ENCODE measurements at regions not wholly inside any gene's neighbourhood (a gene's known extent, or its start where the extent isn't known, plus 50 kb on each side); places are given as distances from the start of the nearest gene placed in this dataset.

DNA sequence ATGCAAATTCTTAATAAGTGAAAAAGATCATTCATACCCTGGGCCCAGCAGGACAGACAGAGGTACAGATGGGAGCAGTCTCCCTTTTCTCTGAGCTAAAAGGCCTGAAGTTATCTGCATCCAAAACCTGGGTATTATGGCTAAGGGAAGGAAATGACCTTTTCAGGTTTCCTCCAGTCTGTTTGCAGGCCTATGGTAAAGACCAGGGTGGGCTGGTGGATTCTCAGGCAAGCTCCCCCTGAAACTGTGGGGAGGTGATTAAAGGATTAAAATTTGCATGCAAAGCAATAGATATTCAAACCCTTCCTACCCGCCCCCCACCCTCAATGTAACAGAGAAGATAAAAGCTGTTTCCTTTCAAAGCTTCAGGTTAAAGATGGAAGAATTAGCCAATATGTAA, 471.8 kb upstream of the RUNX1 start:
- TF ChIP-seq GATA2 (IDR thresholded peaks at IDR 0.05; ENCODE audit: low read depth, low read length) (no peak), GATA3 (IDR thresholded peaks at IDR 0.05; ENCODE audit: low read depth, low read length) (no peak)

DNA sequence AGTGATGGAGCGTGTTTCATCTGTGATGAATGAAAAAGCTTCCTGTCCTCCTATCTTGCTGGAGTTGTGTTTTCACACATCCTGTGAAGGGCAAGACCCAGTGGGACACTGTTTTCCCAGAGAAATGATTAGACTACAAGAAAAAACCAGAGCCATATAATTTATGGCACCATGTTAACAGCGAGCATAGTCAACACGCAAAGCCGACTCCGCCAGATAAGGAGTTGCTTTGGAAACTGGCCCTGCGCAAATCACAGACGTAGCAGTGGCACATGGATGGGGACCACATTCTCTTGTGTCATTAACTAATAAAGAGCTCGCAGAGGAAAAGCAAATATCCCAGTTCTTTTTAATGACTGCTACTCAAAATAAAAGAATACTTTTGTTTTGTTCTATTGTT, 471.2 kb upstream of the RUNX1 start:
- no peak for TF ChIP-seq GATA3 (IDR thresholded peaks at IDR 0.05; ENCODE audit: low read depth, low read length)
- no peak for TF ChIP-seq GATA2 (IDR thresholded peaks at IDR 0.05; ENCODE audit: low read depth, low read length)

DNA sequence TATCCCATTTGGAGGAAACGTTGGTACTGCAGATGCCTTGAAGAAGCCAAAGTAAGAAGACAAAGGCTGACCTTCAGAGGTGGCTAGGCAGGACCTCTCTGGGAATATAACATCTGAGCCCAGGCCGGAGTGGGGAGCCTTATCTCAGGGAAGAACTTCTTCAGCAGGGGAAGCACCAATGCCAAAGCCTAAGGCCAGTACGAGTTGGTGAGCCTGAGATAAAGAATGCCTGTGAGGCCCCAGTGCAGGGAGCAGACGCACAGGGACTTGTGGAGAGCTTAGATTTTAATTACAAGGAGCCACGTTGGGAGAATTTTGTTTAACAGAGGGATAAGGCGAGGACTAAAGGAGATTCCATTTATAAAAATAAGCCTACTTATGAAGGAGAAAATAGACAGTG, 468.8 kb upstream of the RUNX1 start:
- TF ChIP-seq GATA2 (IDR thresholded peaks at IDR 0.05; ENCODE audit: low read depth, low read length) = no peak
- no peak for TF ChIP-seq GATA3 (IDR thresholded peaks at IDR 0.05; ENCODE audit: low read depth, low read length)

DNA sequence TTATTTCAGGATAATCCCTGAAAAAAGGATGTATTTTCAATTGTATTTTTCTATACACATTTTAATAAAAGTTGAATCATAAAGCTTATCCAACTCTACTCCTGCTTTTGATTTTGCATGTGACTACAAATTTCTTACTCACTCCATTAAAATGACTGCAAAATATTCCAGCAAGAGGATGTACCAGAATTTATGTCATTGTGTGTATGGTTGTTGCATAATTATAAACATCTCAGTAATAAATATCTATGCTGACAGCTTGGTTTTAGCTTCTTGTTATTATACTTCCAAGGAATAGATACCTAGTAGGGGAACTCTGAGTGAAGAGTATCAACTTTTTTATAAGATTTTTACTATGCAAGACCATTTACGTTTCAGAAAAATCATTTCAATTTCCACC, 463.2 kb upstream of the RUNX1 start:
- TF ChIP-seq GATA2 (IDR thresholded peaks at IDR 0.05; ENCODE audit: low read depth, low read length) = no peak
- TF ChIP-seq GATA3 (IDR thresholded peaks at IDR 0.05; ENCODE audit: low read depth, low read length) = no peak

DNA sequence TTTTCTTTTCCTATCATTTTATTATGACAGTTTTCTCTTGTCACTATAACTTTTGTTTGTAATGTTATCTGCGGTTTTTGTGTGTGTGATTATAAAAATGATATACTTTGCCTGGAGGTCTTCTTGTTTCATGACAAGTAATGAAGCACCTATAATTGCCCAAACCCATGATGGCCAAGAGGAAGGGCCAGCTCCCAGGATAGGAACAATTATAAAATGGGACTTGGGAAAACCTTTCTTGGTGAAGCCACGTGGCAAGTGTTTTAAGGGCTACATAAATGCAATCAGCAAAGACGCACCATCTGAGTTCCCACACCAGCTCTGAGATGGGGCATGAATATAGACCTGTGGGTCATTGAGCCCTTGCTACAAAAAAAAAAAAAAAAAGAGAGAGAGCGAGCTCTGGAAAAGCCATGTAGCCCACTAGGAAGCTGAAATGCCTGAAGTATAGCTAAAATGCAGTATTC, 462.6 kb upstream of the RUNX1 start:
- no peak for TF ChIP-seq GATA2 (IDR thresholded peaks at IDR 0.05; ENCODE audit: low read depth, low read length)

DNA sequence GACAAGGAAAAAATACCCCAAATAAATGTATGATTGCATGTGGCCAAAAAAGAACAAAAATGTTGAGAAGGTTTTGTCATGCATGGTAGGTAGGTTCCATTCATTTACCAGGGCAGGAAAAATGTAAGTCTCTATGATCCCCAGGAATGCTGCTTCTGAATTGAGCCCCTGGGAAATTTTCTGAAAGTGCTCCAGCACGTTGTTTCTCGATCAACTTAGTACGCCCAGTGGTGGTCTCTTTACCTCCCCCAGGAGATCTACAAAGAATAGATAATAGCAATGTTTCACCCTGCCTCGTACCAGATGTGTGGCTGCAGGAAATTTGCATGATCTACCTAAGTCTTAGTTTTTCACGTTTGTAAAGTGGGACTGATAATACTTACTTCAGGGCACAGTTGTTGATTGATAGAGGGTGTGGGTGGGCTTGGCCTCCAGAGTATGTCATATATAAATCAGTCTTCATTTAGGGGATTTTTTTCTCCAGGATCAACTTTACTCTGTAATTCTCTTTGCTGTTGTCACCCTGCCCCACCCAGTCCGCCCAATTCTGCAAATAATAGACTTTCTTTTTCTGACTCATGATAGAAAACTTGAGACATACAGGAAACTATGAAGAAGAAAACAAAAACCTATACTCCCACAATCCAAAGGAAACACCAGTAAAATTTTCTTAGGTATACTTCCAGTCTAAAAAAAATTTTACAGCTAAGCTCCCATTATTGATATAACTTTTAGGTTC, 462.0 kb upstream of the RUNX1 start:
- TF ChIP-seq GATA3 (IDR thresholded peaks at IDR 0.05; ENCODE audit: low read depth, low read length) (no peak), GATA2 (IDR thresholded peaks at IDR 0.05; ENCODE audit: low read depth, low read length) (no peak)

DNA sequence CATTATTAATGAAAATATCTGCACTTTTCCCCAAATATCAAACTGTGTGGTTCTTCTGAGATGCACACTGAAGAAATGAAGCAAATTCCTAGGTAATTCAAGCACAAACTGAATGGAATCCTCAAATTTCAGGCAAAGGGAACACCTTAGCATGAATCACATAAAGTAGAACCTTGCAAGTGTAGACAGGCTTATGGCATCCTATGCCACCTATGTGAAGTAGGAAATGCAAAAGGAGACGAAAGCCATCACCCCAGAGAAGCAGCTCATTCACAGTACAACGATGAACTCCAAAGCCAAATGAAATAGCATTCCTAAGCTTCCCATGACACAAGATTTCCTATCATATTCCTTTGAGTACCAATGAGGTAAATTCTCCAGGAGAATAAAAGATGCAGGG, 461.2 kb upstream of the RUNX1 start:
- TF ChIP-seq GATA3 (IDR thresholded peaks at IDR 0.05; ENCODE audit: low read depth, low read length) (no peak), GATA2 (IDR thresholded peaks at IDR 0.05; ENCODE audit: low read depth, low read length) (no peak)

DNA sequence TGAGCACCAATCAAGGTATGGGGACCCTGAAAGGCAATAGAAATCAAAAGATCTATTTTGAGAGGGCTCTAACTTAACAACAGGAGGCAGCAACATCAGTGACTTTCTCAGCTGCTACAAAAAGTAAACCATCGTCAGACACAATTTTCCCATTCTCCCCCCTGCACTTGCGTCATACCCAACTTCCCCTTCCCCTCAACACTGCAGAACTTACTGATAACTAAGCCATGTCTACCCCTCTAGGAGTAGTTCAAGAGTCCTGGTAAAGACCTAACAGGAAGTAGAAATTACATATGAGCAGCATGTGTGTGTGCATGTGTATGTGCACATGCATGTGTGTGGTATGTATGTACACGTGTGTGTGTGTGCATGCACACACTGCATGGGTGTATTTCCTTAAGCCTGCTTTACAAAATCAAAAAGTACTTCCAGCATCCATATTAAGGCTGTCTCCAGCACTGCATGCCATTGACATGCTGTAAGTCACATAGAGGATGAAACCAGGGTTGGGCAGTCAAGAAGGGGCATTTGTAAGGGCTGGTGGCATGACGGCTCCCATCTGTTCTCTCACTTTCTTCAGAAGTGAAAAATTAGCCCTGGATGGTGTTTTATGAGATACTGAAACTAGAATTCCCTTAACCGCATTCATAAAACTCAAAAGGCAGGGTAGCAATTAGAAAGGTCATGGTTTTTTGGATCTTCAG, 460.1 kb upstream of the RUNX1 start:
- TF ChIP-seq GATA2 (IDR thresholded peaks at IDR 0.05; ENCODE audit: low read depth, low read length) = no peak
- TF ChIP-seq GATA3 (IDR thresholded peaks at IDR 0.05; ENCODE audit: low read depth, low read length) = no peak

DNA sequence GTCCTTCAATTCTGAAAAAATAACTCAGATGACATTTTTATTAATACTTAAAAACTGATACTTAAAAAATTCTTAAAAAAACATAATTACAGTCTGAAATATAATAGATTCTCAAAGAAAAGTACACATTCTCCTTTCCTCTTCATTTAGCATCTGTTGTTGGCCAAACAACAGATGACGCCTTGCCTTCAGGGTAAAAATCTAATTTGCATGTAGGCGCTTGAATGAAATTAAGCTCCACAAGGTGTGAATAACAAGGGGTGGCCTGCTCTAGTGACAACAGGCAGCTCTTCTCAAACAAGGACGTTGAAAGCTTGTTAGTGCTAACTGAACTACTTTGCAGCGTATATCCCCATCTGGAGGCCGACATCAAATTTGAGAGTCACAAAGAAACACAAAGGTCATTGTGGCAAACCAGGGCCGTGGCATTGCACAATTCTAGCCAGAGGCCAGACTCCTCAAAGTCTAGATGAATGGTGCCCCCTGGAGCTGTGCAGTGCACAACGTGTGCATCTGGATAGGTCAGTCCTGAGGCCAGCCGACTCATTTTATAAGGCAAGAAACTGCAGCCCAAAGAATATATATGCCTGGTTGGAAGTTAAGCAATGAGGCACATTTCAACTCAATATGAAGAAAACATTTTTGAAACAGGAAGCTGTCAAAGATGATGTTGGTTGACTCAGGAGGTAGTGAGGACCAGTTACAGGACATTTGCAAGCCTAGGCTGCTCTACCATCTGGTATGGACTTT, 459.2 kb upstream of the RUNX1 start:
- TF ChIP-seq GATA2 (IDR thresholded peaks at IDR 0.05; ENCODE audit: low read depth, low read length) (no peak), GATA3 (IDR thresholded peaks at IDR 0.05; ENCODE audit: low read depth, low read length) (no peak)

DNA sequence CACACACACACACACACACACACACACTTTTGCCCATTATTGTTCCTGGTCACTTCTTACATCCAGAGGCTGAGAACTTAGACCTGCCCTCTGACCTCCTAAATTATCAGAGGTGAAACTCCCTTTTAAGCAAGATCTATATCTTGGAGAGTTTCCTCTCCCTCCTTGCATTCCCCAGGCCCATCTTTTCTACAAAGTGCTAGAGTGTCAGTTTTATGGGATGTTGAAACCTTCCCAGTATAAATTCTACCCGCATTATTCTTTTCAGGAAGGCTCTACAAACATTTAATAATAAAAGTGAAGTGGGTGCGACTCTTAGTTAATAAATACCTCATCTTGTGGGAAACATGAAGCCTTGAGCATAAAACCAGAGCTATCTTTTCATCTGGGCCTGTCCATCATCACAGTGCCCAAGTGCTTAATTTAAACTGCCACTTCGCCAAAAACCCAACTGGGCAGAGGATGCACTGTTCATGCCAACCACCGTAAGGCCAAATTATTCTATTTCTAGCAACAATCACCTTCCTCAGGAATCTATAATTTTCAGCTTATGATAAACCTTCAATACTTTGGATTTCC, 458.2 kb upstream of the RUNX1 start:
- TF ChIP-seq GATA3 (IDR thresholded peaks at IDR 0.05; ENCODE audit: low read depth, low read length) = no peak

DNA sequence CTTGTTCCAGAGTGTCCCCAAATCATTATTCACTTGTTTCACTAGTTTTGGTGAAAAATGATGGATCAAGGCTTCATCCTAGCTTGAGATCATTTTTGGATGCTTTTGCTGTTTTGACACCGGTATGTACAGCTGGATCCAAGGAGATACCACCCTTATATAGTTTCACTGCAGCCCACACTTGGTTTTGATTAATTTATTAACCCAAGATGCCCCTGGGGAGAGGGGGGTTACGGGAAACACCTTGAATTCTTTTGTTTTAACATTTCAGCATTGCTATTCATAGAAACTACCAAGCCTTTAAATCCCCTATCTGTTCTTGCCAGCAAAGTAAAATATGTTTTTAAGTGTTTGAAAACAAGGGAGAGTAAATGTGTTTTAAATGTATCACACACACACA, 457.7 kb upstream of the RUNX1 start:
- TF ChIP-seq GATA2 (IDR thresholded peaks at IDR 0.05; ENCODE audit: low read depth, low read length) = no peak
- no peak for TF ChIP-seq GATA3 (IDR thresholded peaks at IDR 0.05; ENCODE audit: low read depth, low read length)

DNA sequence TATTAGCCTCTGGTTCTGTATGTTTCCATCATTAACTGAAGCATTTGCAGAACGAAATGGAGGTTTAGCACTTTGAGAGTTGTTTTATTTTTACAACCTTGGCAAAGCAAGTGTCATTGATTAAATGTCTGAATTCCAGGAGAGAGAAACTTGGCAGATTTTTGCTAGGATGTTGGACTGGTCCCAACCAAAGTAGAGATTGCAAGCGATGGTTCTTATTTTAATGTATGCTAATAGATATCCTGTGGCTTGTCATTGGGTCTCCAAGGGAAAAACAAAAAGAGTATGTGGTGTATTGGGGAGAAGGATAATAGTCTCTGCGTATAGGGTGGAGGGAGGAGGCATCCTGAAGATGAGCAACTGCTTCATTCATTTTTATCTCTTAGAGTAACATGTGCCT, 457.2 kb upstream of the RUNX1 start:
- TF ChIP-seq GATA2 (IDR thresholded peaks at IDR 0.05; ENCODE audit: low read depth, low read length) (no peak), GATA3 (IDR thresholded peaks at IDR 0.05; ENCODE audit: low read depth, low read length) (no peak)

DNA sequence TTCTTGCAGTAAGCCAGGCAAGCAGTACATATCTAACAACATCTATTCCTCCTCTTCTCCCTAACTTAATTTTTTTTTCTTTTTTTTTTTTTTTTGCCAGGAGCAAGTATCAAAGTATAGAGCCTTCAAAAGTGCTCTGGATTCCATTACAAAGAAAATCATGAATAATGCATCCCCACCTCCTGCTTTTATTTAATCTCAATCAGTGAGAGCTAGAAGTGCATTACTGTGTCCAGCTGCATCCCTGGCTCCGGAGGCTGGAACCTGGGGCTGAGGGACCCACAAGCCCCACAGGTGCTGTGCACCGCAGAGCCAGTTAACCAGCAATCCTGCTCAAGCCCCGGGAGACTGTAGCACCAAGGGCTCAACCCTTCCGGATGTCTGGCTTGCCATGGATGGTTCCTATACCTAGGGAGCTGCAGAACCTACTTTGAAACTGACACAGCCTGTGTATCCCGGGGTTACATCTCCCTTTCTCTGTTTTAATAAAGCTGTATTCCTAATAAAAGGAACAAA, 455.9 kb upstream of the RUNX1 start:
- TF ChIP-seq GATA2 (IDR thresholded peaks at IDR 0.05; ENCODE audit: low read depth, low read length) (no peak), GATA3 (IDR thresholded peaks at IDR 0.05; ENCODE audit: low read depth, low read length) (no peak)

DNA sequence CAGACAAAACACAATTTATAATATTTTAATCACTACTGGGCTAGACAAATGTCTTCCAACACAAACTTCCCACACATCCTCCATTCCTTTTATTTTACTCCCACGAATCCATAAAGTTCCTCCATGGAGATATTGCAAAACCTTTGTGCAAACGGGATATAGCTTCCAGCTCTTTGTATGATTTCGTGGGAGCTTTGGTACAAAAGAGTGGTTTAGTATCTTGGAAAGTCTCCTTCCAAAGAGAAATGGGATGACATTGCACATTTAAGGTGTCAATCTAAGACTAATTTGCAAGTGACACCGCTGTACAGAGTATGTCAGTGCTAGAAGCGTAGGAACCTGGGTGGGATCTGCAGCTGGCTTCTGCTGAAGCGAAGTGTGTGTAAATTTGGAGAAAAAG, 455.2 kb upstream of the RUNX1 start:
- no peak for TF ChIP-seq GATA2 (IDR thresholded peaks at IDR 0.05; ENCODE audit: low read depth, low read length)
- TF ChIP-seq GATA3 (IDR thresholded peaks at IDR 0.05; ENCODE audit: low read depth, low read length) = no peak

Measured in SH-SY5Y (cell line).